Prostate gland (tissue), 2 donors: ENCODE measurements at regions not wholly inside any gene's neighbourhood (a gene's known extent, or its start where the extent isn't known, plus 50 kb on each side); places are given as distances from the start of the nearest gene placed in this dataset.

Experiments
- DNase-seq: peaks from one replicate; pipeline ENCODE4 v3.0.0-alpha.2; 2019; ENCODE audit warnings: low spot score
- H3K27ac ChIP-seq, 2 donors: fragments of 200-600 bp; sonication (generic); 2 replicates each; pipeline ENCODE4 v1.5.1; 2017 to 2019
- H3K27me3 ChIP-seq: fragments of 200-600 bp; sonication (generic); replicated peaks from 2 replicates; pipeline ENCODE4 v1.5.1; 2019; ENCODE audit not compliant: insufficient read depth
- H3K36me3 ChIP-seq, 2 donors: fragments of 200-600 bp; sonication (generic); 1 replicate in 1 of 2; 2 replicates in 1 of 2; pipeline versions ENCODE4 v1.5.1 to v1.8.1; 2017 to 2019
- H3K4me1 ChIP-seq: fragments of 200-600 bp; sonication (generic); replicated peaks from 2 replicates; pipeline ENCODE4 v1.5.1; 2019
- H3K4me3 ChIP-seq, 2 donors: fragments of 200-600 bp; sonication (generic); 2 replicates each; pipeline ENCODE4 v1.5.1; 2017 to 2019
- H3K9me3 ChIP-seq: fragments of 200-600 bp; sonication (generic); 2 replicates; pipeline ENCODE4 v1.5.1; 2017
- POLR2A ChIP-seq: fragments of 450-650 bp; IDR thresholded peaks from one replicate; pipeline ENCODE4 v1.6.1; 2016; ENCODE audit warnings: antibody characterized with exemption, mild to moderate bottlenecking
- POLR2AphosphoS5 ChIP-seq: sonication (generic); formaldehyde crosslinking; IDR thresholded peaks from one replicate; pipeline ENCODE4 v1.6.1; 2017; ENCODE audit warnings: antibody characterized with exemption
- WGBS: methylation state at CpG from one replicate; pipeline ENCODE4 v1.1.5; 2018; 5-methylcytosine and 5-hydroxymethylcytosine counted together
- intact Hi-C: fragments of 100-400 bp; cut with DNase I; formaldehyde crosslinking; loops from one replicate; pipeline ENCODE4 v1.14.2; 2022
- TF ChIP-seq, protein P1 (sequence below), 4 experiments: fragments of 200-600 bp in 2 of 4; fragments of 450-650 bp in 2 of 4; sonication (generic) in 2 of 4; IDR thresholded peaks; 1 replicate in 3 of 4; 2 replicates in 1 of 4; pipeline ENCODE4 v1.5.1; 2016 to 2019; ENCODE audit warnings: antibody characterized with exemption in 4 of 4, mild to moderate bottlenecking in 2 of 4, moderate library complexity in 2 of 4

DNA sequence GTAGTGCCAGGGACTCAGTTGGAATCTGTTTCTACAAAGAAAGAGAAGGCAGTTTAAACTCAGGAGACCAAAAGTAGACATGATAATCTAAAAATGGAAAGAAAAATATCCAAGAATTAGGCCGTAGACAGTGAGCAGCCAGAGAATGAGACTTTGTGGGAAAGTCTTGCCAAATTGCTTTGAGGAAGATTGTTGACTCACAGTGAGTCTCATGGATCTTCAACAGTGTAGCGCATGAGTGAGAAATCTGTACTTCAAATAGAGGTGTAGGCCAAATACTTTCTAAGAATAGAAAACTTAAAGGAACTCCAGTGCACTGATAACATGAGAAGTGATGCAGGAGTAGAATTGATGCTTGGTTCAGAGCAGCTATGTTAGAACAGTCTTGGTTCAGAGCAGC lies 284.5 kb downstream of the HTR1B start:
- intact Hi-C loops = no loop called here
- no peak overlapping the region for H3K27ac ChIP-seq
- TF ChIP-seq, protein P1, sequence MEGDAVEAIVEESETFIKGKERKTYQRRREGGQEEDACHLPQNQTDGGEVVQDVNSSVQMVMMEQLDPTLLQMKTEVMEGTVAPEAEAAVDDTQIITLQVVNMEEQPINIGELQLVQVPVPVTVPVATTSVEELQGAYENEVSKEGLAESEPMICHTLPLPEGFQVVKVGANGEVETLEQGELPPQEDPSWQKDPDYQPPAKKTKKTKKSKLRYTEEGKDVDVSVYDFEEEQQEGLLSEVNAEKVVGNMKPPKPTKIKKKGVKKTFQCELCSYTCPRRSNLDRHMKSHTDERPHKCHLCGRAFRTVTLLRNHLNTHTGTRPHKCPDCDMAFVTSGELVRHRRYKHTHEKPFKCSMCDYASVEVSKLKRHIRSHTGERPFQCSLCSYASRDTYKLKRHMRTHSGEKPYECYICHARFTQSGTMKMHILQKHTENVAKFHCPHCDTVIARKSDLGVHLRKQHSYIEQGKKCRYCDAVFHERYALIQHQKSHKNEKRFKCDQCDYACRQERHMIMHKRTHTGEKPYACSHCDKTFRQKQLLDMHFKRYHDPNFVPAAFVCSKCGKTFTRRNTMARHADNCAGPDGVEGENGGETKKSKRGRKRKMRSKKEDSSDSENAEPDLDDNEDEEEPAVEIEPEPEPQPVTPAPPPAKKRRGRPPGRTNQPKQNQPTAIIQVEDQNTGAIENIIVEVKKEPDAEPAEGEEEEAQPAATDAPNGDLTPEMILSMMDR (IDR thresholded peaks at IDR 0.05) = no peak
- TF ChIP-seq POLR2A (no peak), POLR2AphosphoS5 (no peak)
- no peaks in the 10 kb centered on the region for H3K36me3 ChIP-seq
- no peak for DNase-seq
- H3K4me1 ChIP-seq = no peaks in the 10 kb centered on the region
- no peaks in the 10 kb centered on the region for H3K9me3 ChIP-seq
- WGBS = 75% methylated on average over 2 of the region's 2 CpGs
- H3K27me3 ChIP-seq = no peaks in the 10 kb centered on the region
- H3K4me3 ChIP-seq = no peak overlapping the region

DNA sequence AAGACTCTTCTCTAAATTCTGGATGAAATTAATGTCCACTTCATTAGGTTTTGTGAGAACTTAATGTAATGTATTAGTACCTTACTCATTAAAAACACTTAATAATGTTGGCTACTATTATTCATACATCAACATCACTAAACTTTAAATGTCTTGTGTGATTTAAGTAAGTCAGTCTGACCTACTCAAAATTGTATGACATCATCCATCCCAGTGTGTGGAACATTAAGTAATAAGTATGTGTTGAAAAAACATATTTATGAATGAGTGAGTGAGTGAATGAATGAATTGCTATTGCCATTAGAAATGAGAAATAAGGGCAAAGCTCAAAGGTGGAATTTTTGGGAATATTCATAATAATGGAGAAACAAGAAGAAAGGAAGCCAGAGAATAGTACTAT lies 285.8 kb downstream of the HTR1B start:
- no peak for DNase-seq
- intact Hi-C loops = no loop called here
- Histone ChIP-seq H3K36me3 (no peaks in the 10 kb centered on the region), H3K27ac (no peak overlapping the region), H3K4me1 (no peaks in the 10 kb centered on the region), H3K27me3 (no peaks in the 10 kb centered on the region), H3K9me3 (no peaks in the 10 kb centered on the region), H3K4me3 (no peak overlapping the region)
- TF ChIP-seq POLR2AphosphoS5 = no peak
- no peak for TF ChIP-seq POLR2A
- TF ChIP-seq, protein P1 (IDR thresholded peaks at IDR 0.05) = no peak

DNA sequence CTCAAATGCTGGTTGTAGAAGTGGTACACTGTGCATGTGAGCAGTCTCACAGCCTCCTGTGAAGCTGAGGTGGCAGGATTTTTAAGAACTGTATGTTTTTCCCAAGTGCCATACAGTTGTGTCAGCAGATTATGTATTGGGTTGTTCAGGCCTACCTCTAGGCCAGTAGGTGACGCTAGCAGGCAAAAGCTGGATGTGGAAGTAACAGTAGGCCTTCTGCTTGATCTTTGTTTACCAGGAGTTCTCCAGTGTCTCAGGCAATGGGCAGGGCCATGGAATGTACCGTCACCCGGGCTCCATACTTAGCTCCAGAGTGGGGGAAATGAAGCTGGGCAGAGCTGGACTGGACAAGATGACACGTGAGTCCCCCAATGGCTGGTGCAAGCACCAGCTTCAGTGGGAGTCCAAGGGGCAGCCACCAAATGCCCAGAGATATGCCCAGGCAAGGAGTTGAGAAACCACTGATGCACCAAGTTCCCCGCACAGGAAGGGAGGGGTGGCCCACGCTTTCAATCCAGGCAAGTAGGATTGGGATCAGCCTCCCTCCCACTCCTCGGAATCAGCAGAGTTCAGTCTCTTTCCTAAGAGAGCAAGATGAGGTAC lies 289.7 kb downstream of the HTR1B start:
- TF ChIP-seq POLR2AphosphoS5 = no peak
- TF ChIP-seq, protein P1 (IDR thresholded peaks at IDR 0.05) = no peak
- no peak for TF ChIP-seq POLR2A
- Histone ChIP-seq H3K4me1 (no peaks in the 10 kb centered on the region), H3K9me3 (no peaks in the 10 kb centered on the region), H3K27ac (no peak overlapping the region), H3K4me3 (no peak overlapping the region), H3K27me3 (no peaks in the 10 kb centered on the region), H3K36me3 (no peaks in the 10 kb centered on the region)
- no peak for DNase-seq
- 82% methylated on average over 7 of the region's 7 CpGs for WGBS
- intact Hi-C loops = no loop called here

DNA sequence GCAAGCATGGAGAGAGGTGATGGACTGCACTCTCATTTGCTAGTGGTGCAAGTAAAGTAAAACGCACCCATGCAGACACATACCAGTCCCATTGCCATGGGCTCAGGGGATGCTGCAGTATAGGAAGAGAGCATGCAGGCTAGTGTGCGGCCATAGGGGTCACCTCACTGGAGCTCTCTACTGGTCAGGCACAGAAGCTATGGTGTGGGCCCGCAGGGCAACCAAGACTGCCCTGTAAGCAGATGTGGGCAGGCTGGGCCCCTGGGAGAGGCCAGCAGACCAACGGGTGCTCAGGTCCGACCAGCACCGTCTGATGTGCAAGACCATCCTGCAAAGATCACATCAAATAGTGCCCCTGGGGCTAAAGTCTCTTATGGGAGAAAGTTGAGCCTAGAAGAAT lies 290.7 kb downstream of the HTR1B start:
- no peak overlapping the region for H3K27ac ChIP-seq
- TF ChIP-seq, protein P1 (IDR thresholded peaks at IDR 0.05) = no peak
- TF ChIP-seq POLR2A = no peak
- no peak for TF ChIP-seq POLR2AphosphoS5
- intact Hi-C loops = no loop called here
- no peaks in the 10 kb centered on the region for H3K4me1 ChIP-seq
- H3K36me3 ChIP-seq = no peaks in the 10 kb centered on the region
- DNase-seq = no peak
- WGBS = 87% methylated on average over 6 of the region's 6 CpGs
- H3K4me3 ChIP-seq = no peak overlapping the region
- no peaks in the 10 kb centered on the region for H3K27me3 ChIP-seq
- H3K9me3 ChIP-seq = no peaks in the 10 kb centered on the region

DNA sequence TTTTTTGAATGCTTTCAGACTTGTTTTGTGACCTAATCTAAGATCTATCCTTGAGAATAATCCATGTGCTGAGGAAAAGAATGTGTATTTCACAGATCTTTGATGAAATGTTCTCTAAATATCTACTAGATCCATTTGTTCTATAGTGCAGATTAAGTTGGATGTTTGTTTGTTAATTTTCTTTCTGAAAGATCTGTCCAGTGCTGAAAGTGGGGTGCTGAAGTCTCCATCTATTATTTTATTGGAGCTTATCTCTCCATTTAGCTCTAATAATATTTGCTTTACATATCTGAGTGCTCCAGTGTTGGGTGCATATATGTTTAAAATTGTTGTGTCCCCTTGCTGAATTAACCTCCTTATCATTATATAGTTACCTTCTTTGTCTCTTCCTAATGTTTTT lies 303.6 kb downstream of the HTR1B start:
- TF ChIP-seq POLR2A = no peak
- no peak for TF ChIP-seq POLR2AphosphoS5
- TF ChIP-seq, protein P1 (IDR thresholded peaks at IDR 0.05) = no peak
- no peaks in the 10 kb centered on the region for H3K27me3 ChIP-seq
- H3K4me3 ChIP-seq = no peak overlapping the region
- no peak overlapping the region for H3K27ac ChIP-seq
- H3K9me3 ChIP-seq = no peaks in the 10 kb centered on the region
- H3K36me3 ChIP-seq = no peaks in the 10 kb centered on the region
- H3K4me1 ChIP-seq = no peaks in the 10 kb centered on the region
- intact Hi-C loops = no loop called here
- no peak for DNase-seq
